HepG2 (cell line): ENCODE measurements at regions not wholly inside any gene's neighbourhood (a gene's known extent, or its start where the extent isn't known, plus 50 kb on each side); places are given as distances from the start of the nearest gene placed in this dataset.

Experiments
- ATAC-seq: fragments of 200-7000 bp; cut with Tn5 transposase; 3 replicates; pipeline ENCODE4 v1.9.1; 2020; ENCODE audit warnings: mild to moderate bottlenecking, moderate library complexity
- BruUV-seq: library from RNA; stranded (reverse); fragments of 400-500 nt; replicated peaks from 2 replicates; lab custom pipeline; 2021; lab: Mats Ljungman, UMichigan
- CTCF ChIA-PET: fragments of 300-600 bp; formaldehyde crosslinking; extraction: SDS; loops from one replicate; lab custom pipeline; 2021; ENCODE audit warnings: low total read pairs, inconsistent platforms, low intra/inter-chr PET ratio; lab: Yijun Ruan, JAX
- POLR2A ChIA-PET: fragments of 350-600 bp; sonication (Branson Sonifier 250); formaldehyde crosslinking; loops from one replicate; lab custom pipeline; 2020; ENCODE audit warnings: antibody characterized with exemption, inconsistent platforms; lab: Yijun Ruan, JAX
- DNase-seq: peaks from one replicate; pipeline ENCODE4 v3.0.0-alpha.2; 2015; ENCODE audit warnings: low spot score
- FAIRE-seq: peaks from 3 replicates; lab custom pipeline; 2011; peaks lifted over from hg19 to GRCh38; lab: Jason Lieb, UNC
- H2AFZ ChIP-seq: one replicate; pipeline ENCODE4 v1.6.1; 2011; ENCODE audit warnings: low read length, inconsistent platforms
- H3K27ac ChIP-seq: fragments of 300-600 bp; 3 replicates; pipeline ENCODE4 v1.8.0; 2011; ENCODE audit warnings: mixed run types, mild to moderate bottlenecking, mixed read lengths, low read length, inconsistent platforms; ENCODE audit not compliant: insufficient read depth; ENCODE audit errors: extremely low read length
- H3K27me3 ChIP-seq, 2 experiments: fragments of 200-600 bp in 1 of 2; 2 replicates in 1 of 2; 3 replicates in 1 of 2; pipeline versions ENCODE4 v1.6.0 to v1.8.0; 2011; ENCODE audit warnings: low read length in 2 of 2, mild to moderate bottlenecking in 2 of 2, moderate library complexity in 2 of 2, inconsistent platforms in 1 of 2; ENCODE audit not compliant: insufficient read depth in 2 of 2, control insufficient read depth in 1 of 2
- H3K36me3 ChIP-seq, 2 experiments: fragments of 200-600 bp in 1 of 2; replicated peaks in 1 of 2; 2 replicates in 1 of 2; 3 replicates in 1 of 2; pipeline versions ENCODE4 v1.5.1 to v1.8.0; 2011; ENCODE audit warnings: low read length in 2 of 2, inconsistent platforms in 1 of 2; ENCODE audit not compliant: insufficient read depth in 2 of 2, control insufficient read depth in 1 of 2
- H3K4me1 ChIP-seq: 2 replicates; pipeline ENCODE4 v1.5.1; 2012; ENCODE audit warnings: low read length, inconsistent platforms; ENCODE audit not compliant: insufficient read depth
- H3K4me2 ChIP-seq: 2 replicates; pipeline ENCODE4 v1.6.0; 2011; ENCODE audit warnings: low read depth, low read length, inconsistent platforms
- H3K4me3 ChIP-seq, 3 experiments: fragments of 200-600 bp in 1 of 3; sonication (generic), shearing (Covaris generic) in 1 of 3; replicated peaks in 1 of 3; 2 replicates each; pipeline ENCODE4 v1.5.1; 2011 to 2016; ENCODE audit warnings: low read length in 3 of 3, inconsistent platforms in 2 of 3, low read depth in 2 of 3, mild to moderate bottlenecking in 2 of 3, control low read depth in 1 of 3, mixed read lengths in 1 of 3; ENCODE audit not compliant: insufficient read depth in 1 of 3
- H3K79me2 ChIP-seq: one replicate; pipeline ENCODE4 v1.6.1; 2011; ENCODE audit warnings: low read length, inconsistent platforms; ENCODE audit not compliant: insufficient read depth
- H3K9ac ChIP-seq: 2 replicates; pipeline ENCODE4 v1.6.0; 2011; ENCODE audit warnings: mild to moderate bottlenecking, low read depth, low read length, inconsistent platforms; ENCODE audit not compliant: insufficient read depth
- H3K9me3 ChIP-seq: 2 replicates; pipeline ENCODE4 v1.5.1; 2012; ENCODE audit warnings: mild to moderate bottlenecking, low read length
- H4K20me1 ChIP-seq: 2 replicates; pipeline ENCODE4 v1.6.0; 2011; ENCODE audit warnings: inconsistent platforms, mild to moderate bottlenecking, low read length, moderate library complexity; ENCODE audit not compliant: insufficient read depth
- ARID2 ChIP-seq: sonication (generic); formaldehyde crosslinking; IDR thresholded peaks from 2 replicates; pipeline ENCODE4 v1.8.1; 2022; ENCODE audit warnings: mild to moderate bottlenecking, missing genetic modification reagents, borderline replicate concordance
- CBX2 ChIP-seq, 2 experiments: fragments of 200-600 bp in 1 of 2; sonication (generic); formaldehyde crosslinking in 1 of 2; IDR thresholded peaks; 2 replicates each; pipeline versions ENCODE4 v1.7.0 to v1.8.1; 2018 to 2022; ENCODE audit warnings: low read depth in 2 of 2, low read length in 1 of 2, mild to moderate bottlenecking in 1 of 2, missing genetic modification reagents in 1 of 2
- CHCHD3 ChIP-seq: sonication (generic); formaldehyde crosslinking; IDR thresholded peaks from 2 replicates; pipeline ENCODE4 v1.8.0; 2022; ENCODE audit warnings: mild to moderate bottlenecking, missing genetic modification reagents, moderate library complexity
- PRPF4 ChIP-seq: fragments of 200-400 bp; formaldehyde crosslinking; IDR thresholded peaks from 2 replicates; pipeline ENCODE4 v1.6.1; 2016; ENCODE audit warnings: low read length, low read depth; ENCODE audit not compliant: poor library complexity, severe bottlenecking
- RARG ChIP-seq: sonication (generic); formaldehyde crosslinking; IDR thresholded peaks from 2 replicates; pipeline ENCODE4 v1.4.0; 2020; ENCODE audit warnings: low read depth, mild to moderate bottlenecking, missing genetic modification reagents
- RNF2 ChIP-seq: fragments of 450-650 bp; conservative IDR thresholded peaks from 2 replicates; pipeline ENCODE4 v1.6.1; 2016; ENCODE audit warnings: low read depth
- ZFAT ChIP-seq: sonication (generic); formaldehyde crosslinking; conservative IDR thresholded peaks from 2 replicates; pipeline ENCODE4 v1.8.1; 2023; ENCODE audit warnings: missing genetic modification reagents, inconsistent platforms
- ZFP62 ChIP-seq: sonication (generic); formaldehyde crosslinking; IDR thresholded peaks from 2 replicates; pipeline ENCODE4 v1.4.0; 2020; ENCODE audit warnings: missing genetic modification reagents
- ZNF24 ChIP-seq: fragments of 450-650 bp; IDR thresholded peaks from 2 replicates; pipeline ENCODE4 v1.6.1; 2017; ENCODE audit warnings: antibody characterized with exemption, mild to moderate bottlenecking
- ZNF253 ChIP-seq: sonication (generic); formaldehyde crosslinking; IDR thresholded peaks from 2 replicates; pipeline ENCODE4 v1.8.0; 2022; ENCODE audit warnings: mild to moderate bottlenecking, missing genetic modification reagents, borderline replicate concordance
- ZNF329 ChIP-seq: sonication (generic); formaldehyde crosslinking; IDR thresholded peaks from 2 replicates; pipeline ENCODE4 v1.9.0; 2021; ENCODE audit warnings: low read depth, mild to moderate bottlenecking, missing genetic modification reagents
- ZNF530 ChIP-seq: sonication (generic); formaldehyde crosslinking; IDR thresholded peaks from 2 replicates; pipeline ENCODE4 v1.5.0; 2020; ENCODE audit warnings: low read depth, mild to moderate bottlenecking, missing genetic modification reagents
- ZNF713 ChIP-seq: sonication (generic); formaldehyde crosslinking; IDR thresholded peaks from 2 replicates; pipeline ENCODE4 v1.4.0; 2020; ENCODE audit warnings: mild to moderate bottlenecking, missing genetic modification reagents
- ZNF737 ChIP-seq: sonication (generic); formaldehyde crosslinking; IDR thresholded peaks from 2 replicates; pipeline ENCODE4 v1.5.0; 2020; ENCODE audit warnings: missing genetic modification reagents, mild to moderate bottlenecking, borderline replicate concordance
- ZSCAN21 ChIP-seq: sonication (generic); formaldehyde crosslinking; IDR thresholded peaks from 2 replicates; pipeline ENCODE4 v1.8.0; 2022; ENCODE audit warnings: mild to moderate bottlenecking, missing genetic modification reagents, moderate library complexity, borderline replicate concordance
- WGBS: methylation state at CpG from one replicate; pipeline ENCODE4 v1.1.6; 2017; ENCODE audit warnings: low lambda C conversion rate; 5-methylcytosine and 5-hydroxymethylcytosine counted together
- in situ Hi-C: cut with HindIII; loops from 2 replicates; pipeline ENCODE4 v1.10.0; 2017; ENCODE audit warnings: low pct_unique_long_range_greater_than_20kb; ENCODE audit not compliant: extremely low pct_ligation_motif_present
- intact Hi-C: fragments of 100-400 bp; cut with micrococcal nuclease; formaldehyde crosslinking; loops from one replicate; pipeline ENCODE4 v1.10.0; 2022; ENCODE audit not compliant: unreplicated experiment
- TF ChIP-seq, protein P1 (sequence below): sonication (generic); formaldehyde crosslinking; IDR thresholded peaks from 2 replicates; pipeline ENCODE4 v1.8.1; 2023; ENCODE audit warnings: mild to moderate bottlenecking, moderate library complexity, missing genetic modification reagents
- TF ChIP-seq, protein P2 (sequence below): sonication (generic); formaldehyde crosslinking; IDR thresholded peaks from 2 replicates; pipeline ENCODE4 v1.4.0; 2020; ENCODE audit warnings: missing genetic modification reagents
- TF ChIP-seq, protein P3 (sequence below): sonication (generic); formaldehyde crosslinking; IDR thresholded peaks from 2 replicates; pipeline ENCODE4 v1.8.1; 2022; ENCODE audit warnings: low read depth, mild to moderate bottlenecking, missing genetic modification reagents

DNA sequence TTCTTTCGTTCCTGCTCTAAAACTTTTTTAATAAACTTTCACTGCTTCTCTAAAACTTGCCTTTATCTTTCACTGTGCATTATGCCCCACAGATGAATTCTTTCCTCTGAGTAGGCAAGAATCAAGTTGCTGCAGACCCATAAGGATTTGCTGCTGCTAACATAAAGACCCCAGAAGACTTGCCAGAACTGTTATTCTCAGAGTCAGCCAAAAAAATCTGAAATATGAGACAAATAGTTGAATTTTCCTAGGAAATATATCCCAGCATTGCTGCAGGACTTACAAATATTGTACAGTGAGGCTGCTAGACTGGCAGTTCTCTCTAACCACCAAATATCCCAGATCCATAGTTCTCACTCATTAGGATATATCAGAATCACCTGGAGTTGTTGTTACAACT is 349.1 kb upstream of the FLRT2 start:
- no peak for ATAC-seq
- H3K36me3 ChIP-seq: no peaks in the 10 kb centered on the region
- WGBS: 0% methylated on average over 1 of the region's 1 CpG
- no peak overlapping the region for H3K9ac ChIP-seq
- no peak for DNase-seq
- ChIA-PET CTCF (no interaction called here), POLR2A (no interaction called here)
- no TSS peak for BruUV-seq
- FAIRE-seq: no peak
- peaks cover 88% of the 10 kb centered on the region for H3K9me3 ChIP-seq
- no peak overlapping the region for H3K4me3 ChIP-seq
- no peaks in the 10 kb centered on the region for H4K20me1 ChIP-seq
- intact Hi-C loops (no loop called here), in situ Hi-C loops (no loop called here)
- no peaks in the 10 kb centered on the region for H3K4me1 ChIP-seq
- H3K27ac ChIP-seq: no peak overlapping the region
- no peak overlapping the region for H3K4me2 ChIP-seq
- no peaks in the 10 kb centered on the region for H3K27me3 ChIP-seq
- no peaks in the 10 kb centered on the region for H3K79me2 ChIP-seq
- H2AFZ ChIP-seq: no peak overlapping the region
- TF ChIP-seq ZNF253 (no peak), ZNF737 (no peak), ARID2 (no peak), CHCHD3 (CRISPR knock-in tag) (no peak), RNF2 (no peak), ZNF530 (CRISPR knock-in tag) (no peak), ZNF329 (CRISPR knock-in tag) (no peak), CBX2 (IDR thresholded peaks at IDR 0.05; ENCODE audit: low read depth, low read length) (no peak), CBX2 (CRISPR knock-in tag; IDR thresholded peaks at IDR 0.05; ENCODE audit: low read depth) (no peak), ZSCAN21 (no peak), PRPF4 (no peak), ZFAT (no peak), ZNF713 (CRISPR knock-in tag) (no peak), RARG (no peak), ZFP62 (no peak), ZNF24 (no peak)
- TF ChIP-seq, protein P1, sequence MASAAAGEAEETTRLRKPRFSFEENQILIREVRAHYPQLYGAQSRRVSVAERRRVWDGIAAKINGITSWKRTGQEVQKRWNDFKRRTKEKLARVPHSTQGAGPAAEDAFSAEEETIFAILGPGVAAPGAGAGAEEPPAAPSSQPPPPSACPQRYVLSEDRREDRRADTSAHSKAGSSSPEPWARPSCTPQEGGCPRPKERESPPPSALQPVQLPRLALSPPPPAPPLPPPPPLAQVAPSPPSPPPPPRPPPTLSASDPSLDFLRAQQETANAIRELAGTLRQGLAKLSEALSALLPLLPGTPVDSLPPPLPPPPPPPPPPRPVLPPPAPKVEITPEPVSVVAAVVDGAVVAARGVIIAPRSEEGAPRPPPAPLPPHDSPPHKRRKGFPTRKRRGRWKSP (CRISPR knock-in tag): no peak
- TF ChIP-seq, protein P2, sequence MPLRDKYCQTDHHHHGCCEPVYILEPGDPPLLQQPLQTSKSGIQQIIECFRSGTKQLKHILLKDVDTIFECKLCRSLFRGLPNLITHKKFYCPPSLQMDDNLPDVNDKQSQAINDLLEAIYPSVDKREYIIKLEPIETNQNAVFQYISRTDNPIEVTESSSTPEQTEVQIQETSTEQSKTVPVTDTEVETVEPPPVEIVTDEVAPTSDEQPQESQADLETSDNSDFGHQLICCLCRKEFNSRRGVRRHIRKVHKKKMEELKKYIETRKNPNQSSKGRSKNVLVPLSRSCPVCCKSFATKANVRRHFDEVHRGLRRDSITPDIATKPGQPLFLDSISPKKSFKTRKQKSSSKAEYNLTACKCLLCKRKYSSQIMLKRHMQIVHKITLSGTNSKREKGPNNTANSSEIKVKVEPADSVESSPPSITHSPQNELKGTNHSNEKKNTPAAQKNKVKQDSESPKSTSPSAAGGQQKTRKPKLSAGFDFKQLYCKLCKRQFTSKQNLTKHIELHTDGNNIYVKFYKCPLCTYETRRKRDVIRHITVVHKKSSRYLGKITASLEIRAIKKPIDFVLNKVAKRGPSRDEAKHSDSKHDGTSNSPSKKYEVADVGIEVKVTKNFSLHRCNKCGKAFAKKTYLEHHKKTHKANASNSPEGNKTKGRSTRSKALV: no peak
- TF ChIP-seq, protein P3, sequence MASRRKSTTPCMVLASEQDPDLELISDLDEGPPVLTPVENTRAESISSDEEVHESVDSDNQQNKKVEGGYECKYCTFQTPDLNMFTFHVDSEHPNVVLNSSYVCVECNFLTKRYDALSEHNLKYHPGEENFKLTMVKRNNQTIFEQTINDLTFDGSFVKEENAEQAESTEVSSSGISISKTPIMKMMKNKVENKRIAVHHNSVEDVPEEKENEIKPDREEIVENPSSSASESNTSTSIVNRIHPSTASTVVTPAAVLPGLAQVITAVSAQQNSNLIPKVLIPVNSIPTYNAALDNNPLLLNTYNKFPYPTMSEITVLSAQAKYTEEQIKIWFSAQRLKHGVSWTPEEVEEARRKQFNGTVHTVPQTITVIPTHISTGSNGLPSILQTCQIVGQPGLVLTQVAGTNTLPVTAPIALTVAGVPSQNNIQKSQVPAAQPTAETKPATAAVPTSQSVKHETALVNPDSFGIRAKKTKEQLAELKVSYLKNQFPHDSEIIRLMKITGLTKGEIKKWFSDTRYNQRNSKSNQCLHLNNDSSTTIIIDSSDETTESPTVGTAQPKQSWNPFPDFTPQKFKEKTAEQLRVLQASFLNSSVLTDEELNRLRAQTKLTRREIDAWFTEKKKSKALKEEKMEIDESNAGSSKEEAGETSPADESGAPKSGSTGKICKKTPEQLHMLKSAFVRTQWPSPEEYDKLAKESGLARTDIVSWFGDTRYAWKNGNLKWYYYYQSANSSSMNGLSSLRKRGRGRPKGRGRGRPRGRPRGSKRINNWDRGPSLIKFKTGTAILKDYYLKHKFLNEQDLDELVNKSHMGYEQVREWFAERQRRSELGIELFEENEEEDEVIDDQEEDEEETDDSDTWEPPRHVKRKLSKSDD (CRISPR knock-in tag): no peak
